ENCODE measurements at regions not wholly inside any gene's neighbourhood (a gene's known extent, or its start where the extent isn't known, plus 50 kb on each side); places are given as distances from the start of the nearest gene placed in this dataset.

GRCh38 chr2:216787851-216788540 is 71.9 kb downstream of the TNP1 start:
- no peak for TF ChIP-seq POLR2A (IDR thresholded peaks at IDR 0.05)
- no peak for TF ChIP-seq CTCF (IDR thresholded peaks at IDR 0.05)
- TF ChIP-seq POLR2AphosphoS5 (IDR thresholded peaks at IDR 0.05) = no peak

Data from breast epithelium (tissue), 3 donors.